ENCODE measurements at regions not wholly inside any gene's neighbourhood (a gene's known extent, or its start where the extent isn't known, plus 50 kb on each side); places are given as distances from the start of the nearest gene placed in this dataset.

- Histone ChIP-seq H3K4me1 (peaks cover 8 to 26% of the 10 kb centered on the region in 2 donors), H3K27ac (peak overlapping the region; percentile 87 to 98), H3K27me3 (no peaks in the 10 kb centered on the region), H3K36me3 (no peaks in the 10 kb centered on the region), H3K4me3 (no peak overlapping the region), H3K9me3 (no peaks in the 10 kb centered on the region)
- TF ChIP-seq POLR2A (IDR thresholded peaks at IDR 0.05) (no peak), CTCF (IDR thresholded peaks at IDR 0.05) (no peak)
- intact Hi-C loops (cut with DNase I; ENCODE audit: low total_unique reads) = no loop called here
- DNase-seq = no peak
Measured at GRCh38 chr15:68482246-68482645, 50.3 kb upstream of the ITGA11 start.

DNA sequence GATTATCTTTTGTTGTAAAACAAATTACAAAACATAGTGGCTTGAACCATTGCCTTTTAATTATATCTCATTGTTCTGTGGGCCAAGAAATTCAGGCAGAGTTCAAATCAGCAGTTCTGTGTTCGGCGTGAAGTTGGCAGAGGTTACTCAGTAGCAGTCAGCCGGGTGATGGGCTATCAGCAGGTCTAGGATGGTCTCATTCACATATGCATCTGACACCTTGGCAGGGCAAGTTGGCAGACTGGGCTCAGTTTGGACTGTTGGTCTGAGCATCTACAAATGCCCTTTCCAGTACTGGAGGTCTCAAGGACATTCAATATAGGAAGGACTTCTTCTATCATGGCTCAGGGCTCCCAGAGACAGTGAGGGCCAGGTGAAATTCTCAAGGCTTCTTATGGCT, 51.2 kb upstream of the ITGA11 start:
- no peak overlapping the region for H3K4me3 ChIP-seq
- H3K4me1 ChIP-seq = peaks cover 8 to 27% of the 10 kb centered on the region in 2 donors
- TF ChIP-seq CTCF (IDR thresholded peaks at IDR 0.05) = no peak
- TF ChIP-seq POLR2A (IDR thresholded peaks at IDR 0.05) = no peak
- H3K27ac ChIP-seq = peak overlapping the region; percentile 87 to 98
- H3K36me3 ChIP-seq = no peaks in the 10 kb centered on the region
- no peaks in the 10 kb centered on the region for H3K27me3 ChIP-seq
- DNase-seq = no peak
- intact Hi-C loops (cut with DNase I; ENCODE audit: low total_unique reads) = no loop called here
- H3K9me3 ChIP-seq = no peaks in the 10 kb centered on the region

- Histone ChIP-seq H3K27me3 (no peaks in the 10 kb centered on the region), H3K4me3 (no peak overlapping the region), H3K27ac (peak overlapping the region; percentile 87 to 98), H3K9me3 (no peaks in the 10 kb centered on the region), H3K36me3 (no peaks in the 10 kb centered on the region), H3K4me1 (peaks cover 2 to 27% of the 10 kb centered on the region in 2 donors)
- intact Hi-C loops (cut with DNase I; ENCODE audit: low total_unique reads) = no loop called here
- no peak for TF ChIP-seq CTCF (IDR thresholded peaks at IDR 0.05)
- TF ChIP-seq POLR2A (IDR thresholded peaks at IDR 0.05) = no peak
- DNase-seq = no peak
Measured at GRCh38 chr15:68484220-68484619, 52.3 kb upstream of the ITGA11 start.

- peaks cover 0 to 22% of the 10 kb centered on the region in 2 donors for H3K4me1 ChIP-seq
- H3K4me3 ChIP-seq = no peak overlapping the region
- no peak for TF ChIP-seq POLR2A (IDR thresholded peaks at IDR 0.05)
- TF ChIP-seq CTCF (IDR thresholded peaks at IDR 0.05) = no peak
- DNase-seq = peak; percentile 64 to 76
- H3K27ac ChIP-seq = peak overlapping the region; percentile 87 to 98
- no peaks in the 10 kb centered on the region for H3K9me3 ChIP-seq
- H3K27me3 ChIP-seq = no peaks in the 10 kb centered on the region
- no peaks in the 10 kb centered on the region for H3K36me3 ChIP-seq
- intact Hi-C loops (cut with DNase I; ENCODE audit: low total_unique reads) = no loop called here
Measured at GRCh38 chr15:68484696-68485400, 52.9 kb upstream of the ITGA11 start.

GRCh38 chr15:68485721-68486360, 53.9 kb upstream of the ITGA11 start:
- Histone ChIP-seq H3K27ac (peak overlapping the region; percentile 87 to 98), H3K27me3 (no peaks in the 10 kb centered on the region), H3K9me3 (no peaks in the 10 kb centered on the region), H3K4me1 (peaks cover 0 to 13% of the 10 kb centered on the region in 2 donors), H3K4me3 (no peak overlapping the region), H3K36me3 (no peaks in the 10 kb centered on the region)
- intact Hi-C loops (cut with DNase I; ENCODE audit: low total_unique reads) = no loop called here
- DNase-seq = no peak
- TF ChIP-seq POLR2A (IDR thresholded peaks at IDR 0.05) (no peak), CTCF (IDR thresholded peaks at IDR 0.05) (no peak)

Measured in uterus (tissue), 3 donors.